H1 (cell line): ENCODE measurements at regions not wholly inside any gene's neighbourhood (a gene's known extent, or its start where the extent isn't known, plus 50 kb on each side); places are given as distances from the start of the nearest gene placed in this dataset.

ENCODE experiments used
- EP300 ChIP-seq, 2 experiments: IDR thresholded peaks; 1 replicate in 1 of 2; 2 replicates in 1 of 2; pipeline ENCODE4 v1.6.1; 2011 to 2012; ENCODE audit warnings: low read depth in 2 of 2, low read length in 2 of 2, mild to moderate bottlenecking in 2 of 2, borderline replicate concordance in 1 of 2, inconsistent platforms in 1 of 2, moderate library complexity in 1 of 2
- FOSL1 ChIP-seq: IDR thresholded peaks from 2 replicates; pipeline ENCODE4 v1.6.1; 2011; ENCODE audit warnings: mild to moderate bottlenecking, low read depth, low read length, moderate library complexity; ENCODE audit not compliant: insufficient read depth
- GTF2F1 ChIP-seq: IDR thresholded peaks from 2 replicates; pipeline ENCODE4 v1.6.1; 2012; ENCODE audit warnings: low read depth, low read length, improper control_type of control experiment, borderline replicate concordance
- JUN ChIP-seq: IDR thresholded peaks from 2 replicates; pipeline ENCODE4 v1.6.1; 2011; ENCODE audit warnings: low read depth, mild to moderate bottlenecking, improper control_type of control experiment, low read length
- POLR2A ChIP-seq, 2 experiments: IDR thresholded peaks; 1 replicate in 1 of 2; 2 replicates in 1 of 2; pipeline ENCODE4 v1.6.1; 2011; ENCODE audit warnings: low read depth in 2 of 2, low read length in 2 of 2, mild to moderate bottlenecking in 2 of 2; ENCODE audit errors: control extremely low read depth in 1 of 2
- SP1 ChIP-seq: IDR thresholded peaks from 2 replicates; pipeline ENCODE4 v1.6.1; 2011; ENCODE audit warnings: low read depth, low read length
- TBP ChIP-seq: IDR thresholded peaks from 2 replicates; pipeline ENCODE4 v1.6.1; 2011; ENCODE audit warnings: low read depth, low read length, improper control_type of control experiment
- TF ChIP-seq, protein P1 (sequence below), 3 experiments: IDR thresholded peaks; 1 replicate in 2 of 3; 2 replicates in 1 of 3; pipeline versions ENCODE4 v1.5.1 to v1.6.1; 2011; ENCODE audit warnings: low read length in 3 of 3, mild to moderate bottlenecking in 3 of 3, inconsistent platforms in 2 of 3, low read depth in 1 of 3, moderate library complexity in 1 of 3; ENCODE audit not compliant: insufficient read depth in 1 of 3; ENCODE audit errors: control extremely low read depth in 1 of 3

DNA sequence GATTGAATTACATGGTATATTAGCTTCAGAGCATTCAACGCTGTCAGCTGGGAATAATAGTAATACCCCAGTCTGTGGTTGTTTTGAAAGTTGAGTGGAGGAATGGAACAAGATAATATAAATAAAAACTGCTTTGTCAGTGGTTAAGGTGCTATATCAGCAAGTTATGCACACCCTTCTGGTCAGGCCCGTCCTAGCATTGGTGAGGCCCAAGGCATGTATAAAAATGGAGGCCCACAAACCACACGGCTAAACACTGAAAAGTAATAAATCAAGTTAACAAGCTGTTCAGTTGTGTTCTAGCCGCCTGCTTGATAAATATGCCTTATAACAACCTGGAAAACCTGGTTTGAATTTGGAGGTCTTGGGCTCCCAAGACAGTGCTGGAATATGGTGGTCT is 77.4 kb downstream of the PSMG1 start:
- TF ChIP-seq POLR2A (IDR thresholded peaks at IDR 0.05; ENCODE audit: control extremely low read depth in 1 of 2, low read depth in 2 of 2, low read length in 2 of 2) (no peak), EP300 (IDR thresholded peaks at IDR 0.05; ENCODE audit: borderline replicate concordance in 1 of 2, low read depth in 2 of 2, low read length in 2 of 2) (no peak), SP1 (no peak), TBP (no peak), FOSL1 (no peak), GTF2F1 (no peak), JUN (no peak)
- TF ChIP-seq, protein P1, sequence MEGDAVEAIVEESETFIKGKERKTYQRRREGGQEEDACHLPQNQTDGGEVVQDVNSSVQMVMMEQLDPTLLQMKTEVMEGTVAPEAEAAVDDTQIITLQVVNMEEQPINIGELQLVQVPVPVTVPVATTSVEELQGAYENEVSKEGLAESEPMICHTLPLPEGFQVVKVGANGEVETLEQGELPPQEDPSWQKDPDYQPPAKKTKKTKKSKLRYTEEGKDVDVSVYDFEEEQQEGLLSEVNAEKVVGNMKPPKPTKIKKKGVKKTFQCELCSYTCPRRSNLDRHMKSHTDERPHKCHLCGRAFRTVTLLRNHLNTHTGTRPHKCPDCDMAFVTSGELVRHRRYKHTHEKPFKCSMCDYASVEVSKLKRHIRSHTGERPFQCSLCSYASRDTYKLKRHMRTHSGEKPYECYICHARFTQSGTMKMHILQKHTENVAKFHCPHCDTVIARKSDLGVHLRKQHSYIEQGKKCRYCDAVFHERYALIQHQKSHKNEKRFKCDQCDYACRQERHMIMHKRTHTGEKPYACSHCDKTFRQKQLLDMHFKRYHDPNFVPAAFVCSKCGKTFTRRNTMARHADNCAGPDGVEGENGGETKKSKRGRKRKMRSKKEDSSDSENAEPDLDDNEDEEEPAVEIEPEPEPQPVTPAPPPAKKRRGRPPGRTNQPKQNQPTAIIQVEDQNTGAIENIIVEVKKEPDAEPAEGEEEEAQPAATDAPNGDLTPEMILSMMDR (IDR thresholded peaks at IDR 0.05; ENCODE audit: control extremely low read depth in 1 of 3, insufficient read depth in 1 of 3, low read depth in 1 of 3, low read length in 3 of 3), result no peak
